H54 (cell line): ENCODE measurements at regions not wholly inside any gene's neighbourhood (a gene's known extent, or its start where the extent isn't known, plus 50 kb on each side); places are given as distances from the start of the nearest gene placed in this dataset.

Source experiments
- DNase-seq: peaks from one replicate; pipeline ENCODE4 v3.0.0; 2011; ENCODE audit warnings: low spot score, mixed read lengths; ENCODE audit not compliant: insufficient read length
- FAIRE-seq: peaks from 3 replicates; lab custom pipeline; 2011; peaks lifted over from hg19 to GRCh38; lab: Jason Lieb, UNC
- POLR2A ChIP-seq: IDR thresholded peaks from 2 replicates; pipeline ENCODE4 v1.6.1; 2011; ENCODE audit warnings: low read depth, mild to moderate bottlenecking, low read length

DNA sequence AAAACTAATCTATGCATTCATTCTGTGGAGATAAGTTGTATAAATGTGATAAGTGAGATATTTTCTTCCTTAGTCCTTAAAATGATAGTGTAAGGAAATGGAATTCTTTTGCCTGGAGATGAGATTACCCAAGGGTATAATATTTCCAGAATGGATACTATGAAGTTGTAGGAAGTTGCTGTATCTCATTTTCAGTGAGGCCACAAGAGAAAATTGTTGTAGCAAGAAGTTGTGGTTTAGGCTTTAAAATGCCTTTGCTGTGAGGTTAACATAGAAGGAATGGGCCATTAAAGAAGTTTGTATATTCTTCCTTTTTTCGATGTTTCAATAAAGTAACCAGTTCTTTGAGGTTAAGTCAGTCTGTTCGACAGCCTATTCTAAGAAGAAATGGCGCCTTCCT lies 50.7 kb upstream of the LIN7C start:
- FAIRE-seq (no peak), DNase-seq (no peak)
- no peak for TF ChIP-seq POLR2A
